GM21447 (cell line): ENCODE measurements at regions not wholly inside any gene's neighbourhood (a gene's known extent, or its start where the extent isn't known, plus 50 kb on each side); places are given as distances from the start of the nearest gene placed in this dataset.
A peak's percentile ranks its signal among the peaks of the same experiment; 100 is the strongest.

Experiments
- ATAC-seq: cut with Tn5 transposase; IDR thresholded peaks from one replicate; pipeline ENCODE4 v1.9.1; 2021; ENCODE audit not compliant: unreplicated experiment

- ATAC-seq = no peak
Measured at GRCh38 chr1:224504297-224505041, 69.9 kb upstream of the WDR26 start.

- ATAC-seq = no peak
Measured at GRCh38 chr1:224505454-224506093, 71.0 kb upstream of the WDR26 start.

- ATAC-seq = no peak
Measured at GRCh38 chr1:224506141-224506814, 71.7 kb upstream of the WDR26 start.

- no peak for ATAC-seq
Measured at GRCh38 chr1:224507771-224508523, 73.3 kb upstream of the WDR26 start.

GRCh38 chr1:224509907-224510306, 75.3 kb upstream of the WDR26 start:
- no peak for ATAC-seq

GRCh38 chr1:224510880-224511645, 76.5 kb upstream of the WDR26 start:
- no peak for ATAC-seq

GRCh38 chr1:224512600-224513151, 78.1 kb upstream of the WDR26 start:
- no peak for ATAC-seq

- ATAC-seq = no peak
Measured at GRCh38 chr1:224513383-224513782, 78.8 kb upstream of the WDR26 start.

- peak; percentile 97 for ATAC-seq
Measured at GRCh38 chr1:224513787-224514209, 79.2 kb upstream of the WDR26 start.

- ATAC-seq = no peak
Measured at GRCh38 chr1:224517171-224517570, 82.6 kb upstream of the WDR26 start.

- ATAC-seq = no peak
Measured at GRCh38 chr1:224518528-224518927, 83.9 kb upstream of the WDR26 start.

GRCh38 chr1:224519874-224520273, 85.3 kb upstream of the WDR26 start:
- no peak for ATAC-seq

GRCh38 chr1:224520808-224521207, 86.2 kb upstream of the WDR26 start:
- no peak for ATAC-seq

- no peak for ATAC-seq
Measured at GRCh38 chr1:224521904-224522734, 87.5 kb upstream of the WDR26 start.

- ATAC-seq = no peak
Measured at GRCh38 chr1:224523676-224524075, 89.1 kb upstream of the WDR26 start.

- no peak for ATAC-seq
Measured at GRCh38 chr1:224524679-224525078, 90.1 kb upstream of the WDR26 start.

- no peak for ATAC-seq
Measured at GRCh38 chr1:224525411-224526040, 90.6 kb upstream of the CNIH3 start.

GRCh38 chr1:224526771-224527170, 89.3 kb upstream of the CNIH3 start:
- no peak for ATAC-seq

GRCh38 chr1:224528900-224529299, 87.2 kb upstream of the CNIH3 start:
- no peak for ATAC-seq
